ENCODE measurements at regions not wholly inside any gene's neighbourhood (a gene's known extent, or its start where the extent isn't known, plus 50 kb on each side); places are given as distances from the start of the nearest gene placed in this dataset.

DNA sequence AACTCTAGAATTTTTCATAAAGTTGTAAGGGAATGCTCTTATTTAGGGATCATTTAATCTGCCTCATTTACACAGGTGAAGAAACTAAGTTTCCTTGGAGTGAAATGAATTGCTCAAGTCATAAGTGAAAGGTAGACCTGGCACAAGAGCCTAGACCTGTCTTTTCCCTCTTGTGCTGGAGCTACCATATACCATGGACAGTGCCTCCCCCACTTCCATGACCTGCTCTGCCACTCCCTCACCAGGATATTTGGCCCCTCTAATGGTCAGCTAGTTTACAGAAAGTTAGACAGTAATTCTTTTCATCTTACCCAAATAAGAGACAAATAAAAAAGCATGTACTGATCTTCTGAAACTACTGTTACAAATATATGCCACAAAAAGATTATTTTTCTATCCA lies 105.5 kb upstream of the ACO1 start (continued):
- TF ChIP-seq, protein P1, sequence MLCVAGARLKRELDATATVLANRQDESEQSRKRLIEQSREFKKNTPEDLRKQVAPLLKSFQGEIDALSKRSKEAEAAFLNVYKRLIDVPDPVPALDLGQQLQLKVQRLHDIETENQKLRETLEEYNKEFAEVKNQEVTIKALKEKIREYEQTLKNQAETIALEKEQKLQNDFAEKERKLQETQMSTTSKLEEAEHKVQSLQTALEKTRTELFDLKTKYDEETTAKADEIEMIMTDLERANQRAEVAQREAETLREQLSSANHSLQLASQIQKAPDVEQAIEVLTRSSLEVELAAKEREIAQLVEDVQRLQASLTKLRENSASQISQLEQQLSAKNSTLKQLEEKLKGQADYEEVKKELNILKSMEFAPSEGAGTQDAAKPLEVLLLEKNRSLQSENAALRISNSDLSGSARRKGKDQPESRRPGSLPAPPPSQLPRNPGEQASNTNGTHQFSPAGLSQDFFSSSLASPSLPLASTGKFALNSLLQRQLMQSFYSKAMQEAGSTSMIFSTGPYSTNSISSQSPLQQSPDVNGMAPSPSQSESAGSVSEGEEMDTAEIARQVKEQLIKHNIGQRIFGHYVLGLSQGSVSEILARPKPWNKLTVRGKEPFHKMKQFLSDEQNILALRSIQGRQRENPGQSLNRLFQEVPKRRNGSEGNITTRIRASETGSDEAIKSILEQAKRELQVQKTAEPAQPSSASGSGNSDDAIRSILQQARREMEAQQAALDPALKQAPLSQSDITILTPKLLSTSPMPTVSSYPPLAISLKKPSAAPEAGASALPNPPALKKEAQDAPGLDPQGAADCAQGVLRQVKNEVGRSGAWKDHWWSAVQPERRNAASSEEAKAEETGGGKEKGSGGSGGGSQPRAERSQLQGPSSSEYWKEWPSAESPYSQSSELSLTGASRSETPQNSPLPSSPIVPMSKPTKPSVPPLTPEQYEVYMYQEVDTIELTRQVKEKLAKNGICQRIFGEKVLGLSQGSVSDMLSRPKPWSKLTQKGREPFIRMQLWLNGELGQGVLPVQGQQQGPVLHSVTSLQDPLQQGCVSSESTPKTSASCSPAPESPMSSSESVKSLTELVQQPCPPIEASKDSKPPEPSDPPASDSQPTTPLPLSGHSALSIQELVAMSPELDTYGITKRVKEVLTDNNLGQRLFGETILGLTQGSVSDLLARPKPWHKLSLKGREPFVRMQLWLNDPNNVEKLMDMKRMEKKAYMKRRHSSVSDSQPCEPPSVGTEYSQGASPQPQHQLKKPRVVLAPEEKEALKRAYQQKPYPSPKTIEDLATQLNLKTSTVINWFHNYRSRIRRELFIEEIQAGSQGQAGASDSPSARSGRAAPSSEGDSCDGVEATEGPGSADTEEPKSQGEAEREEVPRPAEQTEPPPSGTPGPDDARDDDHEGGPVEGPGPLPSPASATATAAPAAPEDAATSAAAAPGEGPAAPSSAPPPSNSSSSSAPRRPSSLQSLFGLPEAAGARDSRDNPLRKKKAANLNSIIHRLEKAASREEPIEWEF (IDR thresholded peaks at IDR 0.05; ENCODE audit: insufficient replicate concordance, low read depth, low read length), result no peak
- no peak for TF ChIP-seq EGR1 (IDR thresholded peaks at IDR 0.05; ENCODE audit: borderline replicate concordance in 1 of 2, low read depth in 2 of 2, low read length in 2 of 2)
- TF ChIP-seq, protein P2, sequence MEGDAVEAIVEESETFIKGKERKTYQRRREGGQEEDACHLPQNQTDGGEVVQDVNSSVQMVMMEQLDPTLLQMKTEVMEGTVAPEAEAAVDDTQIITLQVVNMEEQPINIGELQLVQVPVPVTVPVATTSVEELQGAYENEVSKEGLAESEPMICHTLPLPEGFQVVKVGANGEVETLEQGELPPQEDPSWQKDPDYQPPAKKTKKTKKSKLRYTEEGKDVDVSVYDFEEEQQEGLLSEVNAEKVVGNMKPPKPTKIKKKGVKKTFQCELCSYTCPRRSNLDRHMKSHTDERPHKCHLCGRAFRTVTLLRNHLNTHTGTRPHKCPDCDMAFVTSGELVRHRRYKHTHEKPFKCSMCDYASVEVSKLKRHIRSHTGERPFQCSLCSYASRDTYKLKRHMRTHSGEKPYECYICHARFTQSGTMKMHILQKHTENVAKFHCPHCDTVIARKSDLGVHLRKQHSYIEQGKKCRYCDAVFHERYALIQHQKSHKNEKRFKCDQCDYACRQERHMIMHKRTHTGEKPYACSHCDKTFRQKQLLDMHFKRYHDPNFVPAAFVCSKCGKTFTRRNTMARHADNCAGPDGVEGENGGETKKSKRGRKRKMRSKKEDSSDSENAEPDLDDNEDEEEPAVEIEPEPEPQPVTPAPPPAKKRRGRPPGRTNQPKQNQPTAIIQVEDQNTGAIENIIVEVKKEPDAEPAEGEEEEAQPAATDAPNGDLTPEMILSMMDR (IDR thresholded peaks at IDR 0.05 in 2 of 3, conservative IDR thresholded peaks at IDR 0.05 in 1 of 3; ENCODE audit: control insufficient read depth in 2 of 3, extremely low read depth in 1 of 3, insufficient read depth in 1 of 3, low read depth in 3 of 3, low read length in 3 of 3), result no peak
- TF ChIP-seq, protein P3, sequence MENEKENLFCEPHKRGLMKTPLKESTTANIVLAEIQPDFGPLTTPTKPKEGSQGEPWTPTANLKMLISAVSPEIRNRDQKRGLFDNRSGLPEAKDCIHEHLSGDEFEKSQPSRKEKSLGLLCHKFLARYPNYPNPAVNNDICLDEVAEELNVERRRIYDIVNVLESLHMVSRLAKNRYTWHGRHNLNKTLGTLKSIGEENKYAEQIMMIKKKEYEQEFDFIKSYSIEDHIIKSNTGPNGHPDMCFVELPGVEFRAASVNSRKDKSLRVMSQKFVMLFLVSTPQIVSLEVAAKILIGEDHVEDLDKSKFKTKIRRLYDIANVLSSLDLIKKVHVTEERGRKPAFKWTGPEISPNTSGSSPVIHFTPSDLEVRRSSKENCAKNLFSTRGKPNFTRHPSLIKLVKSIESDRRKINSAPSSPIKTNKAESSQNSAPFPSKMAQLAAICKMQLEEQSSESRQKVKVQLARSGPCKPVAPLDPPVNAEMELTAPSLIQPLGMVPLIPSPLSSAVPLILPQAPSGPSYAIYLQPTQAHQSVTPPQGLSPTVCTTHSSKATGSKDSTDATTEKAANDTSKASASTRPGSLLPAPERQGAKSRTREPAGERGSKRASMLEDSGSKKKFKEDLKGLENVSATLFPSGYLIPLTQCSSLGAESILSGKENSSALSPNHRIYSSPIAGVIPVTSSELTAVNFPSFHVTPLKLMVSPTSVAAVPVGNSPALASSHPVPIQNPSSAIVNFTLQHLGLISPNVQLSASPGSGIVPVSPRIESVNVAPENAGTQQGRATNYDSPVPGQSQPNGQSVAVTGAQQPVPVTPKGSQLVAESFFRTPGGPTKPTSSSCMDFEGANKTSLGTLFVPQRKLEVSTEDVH (IDR thresholded peaks at IDR 0.05; ENCODE audit: low read depth, partially characterized antibody), result no peak
